ENCODE measurements at regions not wholly inside any gene's neighbourhood (a gene's known extent, or its start where the extent isn't known, plus 50 kb on each side); places are given as distances from the start of the nearest gene placed in this dataset.

- Histone ChIP-seq H3K4me3 (replicated peaks in 1 of 4; ENCODE audit: control extremely low read depth in 1 of 4, insufficient read depth in 1 of 4, low read depth in 3 of 4, low read length in 4 of 4) (no peak overlapping the region), H3K27me3 (ENCODE audit: control insufficient read depth, insufficient read depth, low read length) (no peaks in the 10 kb centered on the region), H3K27ac (ENCODE audit: insufficient read depth, low read length) (no peak overlapping the region), H3K9ac (ENCODE audit: insufficient read depth, low read length) (no peak overlapping the region), H3K4me2 (ENCODE audit: extremely low read depth, insufficient read depth, low read length) (no peak overlapping the region), H3K79me2 (ENCODE audit: control insufficient read depth, insufficient read depth, low read length) (no peaks in the 10 kb centered on the region), H3K4me1 (ENCODE audit: control insufficient read depth, extremely low read depth, insufficient read depth, low read length) (peaks cover 4% of the 10 kb centered on the region), H4K20me1 (ENCODE audit: control insufficient read depth, extremely low read depth, insufficient read depth, low read length) (no peaks in the 10 kb centered on the region), H2AFZ (ENCODE audit: low read length) (no peak overlapping the region), H3K9me3 (ENCODE audit: control insufficient read depth, insufficient read depth, low read depth, low read length) (no peaks in the 10 kb centered on the region), H3K36me3 (ENCODE audit: control insufficient read depth, insufficient read depth, low read length) (no peaks in the 10 kb centered on the region)
- no peak for TF ChIP-seq CTCF (conservative IDR thresholded peaks at IDR 0.05 in 1 of 2, IDR thresholded peaks at IDR 0.05 in 1 of 2; ENCODE audit: low read depth in 1 of 2, low read length in 2 of 2)
- no peak for TF ChIP-seq EZH2 (IDR thresholded peaks at IDR 0.05; ENCODE audit: low read length, missing control alignments)
- DNase-seq (ENCODE audit: low read depth in 2 of 2) = peak; percentile 68 to 73
Observed at GRCh38 chr5:93929131-93929530, 187.7 kb upstream of the POU5F2 start.

GRCh38 chr5:93926831-93927620 lies 185.6 kb upstream of the POU5F2 start:
- Histone ChIP-seq H3K9me3 (ENCODE audit: control insufficient read depth, insufficient read depth, low read depth, low read length) (no peaks in the 10 kb centered on the region), H3K27ac (ENCODE audit: insufficient read depth, low read length) (no peak overlapping the region), H3K4me2 (ENCODE audit: extremely low read depth, insufficient read depth, low read length) (no peak overlapping the region), H3K4me3 (replicated peaks in 1 of 4; ENCODE audit: control extremely low read depth in 1 of 4, insufficient read depth in 1 of 4, low read depth in 3 of 4, low read length in 4 of 4) (no peak overlapping the region), H4K20me1 (ENCODE audit: control insufficient read depth, extremely low read depth, insufficient read depth, low read length) (no peaks in the 10 kb centered on the region), H3K36me3 (ENCODE audit: control insufficient read depth, insufficient read depth, low read length) (no peaks in the 10 kb centered on the region), H3K79me2 (ENCODE audit: control insufficient read depth, insufficient read depth, low read length) (no peaks in the 10 kb centered on the region), H3K9ac (ENCODE audit: insufficient read depth, low read length) (no peak overlapping the region), H3K27me3 (ENCODE audit: control insufficient read depth, insufficient read depth, low read length) (no peaks in the 10 kb centered on the region), H3K4me1 (ENCODE audit: control insufficient read depth, extremely low read depth, insufficient read depth, low read length) (peaks cover 4% of the 10 kb centered on the region), H2AFZ (ENCODE audit: low read length) (no peak overlapping the region)
- no peak for TF ChIP-seq EZH2 (IDR thresholded peaks at IDR 0.05; ENCODE audit: low read length, missing control alignments)
- no peak for TF ChIP-seq CTCF (conservative IDR thresholded peaks at IDR 0.05 in 1 of 2, IDR thresholded peaks at IDR 0.05 in 1 of 2; ENCODE audit: low read depth in 1 of 2, low read length in 2 of 2)
- peak; percentile 52 to 64 for DNase-seq (ENCODE audit: low read depth in 2 of 2)

- no peaks in the 10 kb centered on the region for H3K27me3 ChIP-seq (ENCODE audit: control insufficient read depth, insufficient read depth, low read length)
- no peaks in the 10 kb centered on the region for H3K9me3 ChIP-seq (ENCODE audit: control insufficient read depth, insufficient read depth, low read depth, low read length)
- H3K79me2 ChIP-seq (ENCODE audit: control insufficient read depth, insufficient read depth, low read length) = no peaks in the 10 kb centered on the region
- H4K20me1 ChIP-seq (ENCODE audit: control insufficient read depth, extremely low read depth, insufficient read depth, low read length) = no peaks in the 10 kb centered on the region
- H3K4me1 ChIP-seq (ENCODE audit: control insufficient read depth, extremely low read depth, insufficient read depth, low read length) = peaks cover 4% of the 10 kb centered on the region
- H2AFZ ChIP-seq (ENCODE audit: low read length) = no peak overlapping the region
- TF ChIP-seq CTCF (conservative IDR thresholded peaks at IDR 0.05 in 1 of 2, IDR thresholded peaks at IDR 0.05 in 1 of 2; ENCODE audit: low read depth in 1 of 2, low read length in 2 of 2) (no peak), EZH2 (IDR thresholded peaks at IDR 0.05; ENCODE audit: low read length, missing control alignments) (no peak)
- no peak overlapping the region for H3K4me2 ChIP-seq (ENCODE audit: extremely low read depth, insufficient read depth, low read length)
- no peaks in the 10 kb centered on the region for H3K36me3 ChIP-seq (ENCODE audit: control insufficient read depth, insufficient read depth, low read length)
- H3K4me3 ChIP-seq (replicated peaks in 1 of 4; ENCODE audit: control extremely low read depth in 1 of 4, insufficient read depth in 1 of 4, low read depth in 3 of 4, low read length in 4 of 4) = no peak overlapping the region
- H3K27ac ChIP-seq (ENCODE audit: insufficient read depth, low read length) = no peak overlapping the region
- no peak overlapping the region for H3K9ac ChIP-seq (ENCODE audit: insufficient read depth, low read length)
- DNase-seq (ENCODE audit: low read depth in 2 of 2) = peak in 1 of 2 donors; percentile 23
Observed at GRCh38 chr5:93925321-93925720, 183.9 kb upstream of the POU5F2 start.
